ENCODE measurements at regions not wholly inside any gene's neighbourhood (a gene's known extent, or its start where the extent isn't known, plus 50 kb on each side); places are given as distances from the start of the nearest gene placed in this dataset.

DNA sequence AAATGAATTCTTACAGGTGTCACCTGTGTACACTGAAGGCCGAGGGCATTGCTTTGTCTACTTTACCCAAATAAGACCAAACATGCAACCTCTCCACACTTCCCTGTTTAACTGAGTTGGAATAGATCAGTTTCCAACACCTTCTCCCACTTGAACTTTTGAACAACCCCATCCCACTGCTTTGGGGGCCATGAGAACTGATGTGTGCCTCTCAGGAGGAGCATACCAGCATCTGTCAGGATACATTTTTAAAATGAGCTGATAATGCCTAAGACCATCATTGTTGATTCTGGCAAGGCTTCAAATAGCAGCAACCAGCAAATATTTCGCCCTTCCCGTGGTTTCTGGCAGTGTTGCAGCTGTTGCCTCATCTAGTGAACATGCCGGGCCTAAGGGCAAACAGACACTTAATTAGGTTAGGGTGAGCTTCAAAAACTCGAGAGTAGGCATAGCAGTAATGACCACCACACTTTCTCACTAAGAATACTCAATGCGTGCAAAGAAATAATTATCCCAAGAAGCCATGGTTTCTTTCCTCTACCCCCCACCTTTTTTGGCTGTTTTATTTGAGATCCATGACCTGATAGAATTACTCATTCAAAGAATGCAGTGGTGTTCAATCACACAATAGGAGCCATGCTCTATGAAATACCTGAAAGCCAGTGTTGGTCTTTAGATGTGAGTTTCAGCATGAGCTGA is 63.7 kb downstream of the MAP10 start:
- TF ChIP-seq EZH2 (IDR thresholded peaks at IDR 0.05; ENCODE audit: borderline replicate concordance, low read depth, low read length, severe bottlenecking): no peak
- TF ChIP-seq, protein P1, sequence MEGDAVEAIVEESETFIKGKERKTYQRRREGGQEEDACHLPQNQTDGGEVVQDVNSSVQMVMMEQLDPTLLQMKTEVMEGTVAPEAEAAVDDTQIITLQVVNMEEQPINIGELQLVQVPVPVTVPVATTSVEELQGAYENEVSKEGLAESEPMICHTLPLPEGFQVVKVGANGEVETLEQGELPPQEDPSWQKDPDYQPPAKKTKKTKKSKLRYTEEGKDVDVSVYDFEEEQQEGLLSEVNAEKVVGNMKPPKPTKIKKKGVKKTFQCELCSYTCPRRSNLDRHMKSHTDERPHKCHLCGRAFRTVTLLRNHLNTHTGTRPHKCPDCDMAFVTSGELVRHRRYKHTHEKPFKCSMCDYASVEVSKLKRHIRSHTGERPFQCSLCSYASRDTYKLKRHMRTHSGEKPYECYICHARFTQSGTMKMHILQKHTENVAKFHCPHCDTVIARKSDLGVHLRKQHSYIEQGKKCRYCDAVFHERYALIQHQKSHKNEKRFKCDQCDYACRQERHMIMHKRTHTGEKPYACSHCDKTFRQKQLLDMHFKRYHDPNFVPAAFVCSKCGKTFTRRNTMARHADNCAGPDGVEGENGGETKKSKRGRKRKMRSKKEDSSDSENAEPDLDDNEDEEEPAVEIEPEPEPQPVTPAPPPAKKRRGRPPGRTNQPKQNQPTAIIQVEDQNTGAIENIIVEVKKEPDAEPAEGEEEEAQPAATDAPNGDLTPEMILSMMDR (IDR thresholded peaks at IDR 0.05; ENCODE audit: borderline replicate concordance, extremely low read depth, low read length, poor library complexity, severe bottlenecking): no peak

Data from DND-41 (cell line).